Skin epidermis (tissue), 12 donors: ENCODE measurements at regions not wholly inside any gene's neighbourhood (a gene's known extent, or its start where the extent isn't known, plus 50 kb on each side); places are given as distances from the start of the nearest gene placed in this dataset.
"Not testable (repeated sequence)": the region's sequence is repeated elsewhere in the genome, so short reads cannot be mapped to it uniquely, and the experiment has no call there.

ENCODE experiments used
- H3K27ac ChIP-seq, 21 experiments: fragments of 200-600 bp; sonication (generic) in 11 of 21; one replicate each; pipeline ENCODE4 v1.5.0; 2020; ENCODE audit warnings: mild to moderate bottlenecking in 3 of 21, inconsistent platforms in 2 of 21, moderate library complexity in 2 of 21
- H3K4me3 ChIP-seq, 7 experiments: fragments of 200-600 bp; sonication (generic) in 2 of 7; one replicate each; pipeline ENCODE4 v1.5.0; 2020; ENCODE audit warnings: inconsistent platforms in 2 of 7, mild to moderate bottlenecking in 2 of 7, moderate library complexity in 1 of 7

DNA sequence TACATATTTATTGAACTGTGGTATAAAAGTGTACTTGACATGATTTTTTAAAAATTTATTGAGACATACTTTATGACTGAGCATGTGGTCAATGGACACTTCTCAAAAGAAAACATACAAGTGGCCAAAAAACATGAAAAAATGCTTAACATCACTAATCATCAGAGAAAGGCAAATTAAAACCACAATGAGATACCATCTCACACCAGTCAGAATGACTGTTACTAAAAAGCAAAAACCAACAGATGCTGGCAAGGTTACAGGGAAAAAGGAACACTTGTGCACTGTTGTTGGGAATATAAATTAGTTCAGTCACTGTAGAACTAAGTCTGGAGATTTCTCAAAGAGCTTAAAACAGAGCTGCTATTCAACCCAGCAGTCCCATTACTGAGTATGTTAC lies 1177.6 kb downstream of the GALC start:
- Histone ChIP-seq H3K27ac (no peak overlapping the region), H3K4me3 (no peak overlapping the region)

DNA sequence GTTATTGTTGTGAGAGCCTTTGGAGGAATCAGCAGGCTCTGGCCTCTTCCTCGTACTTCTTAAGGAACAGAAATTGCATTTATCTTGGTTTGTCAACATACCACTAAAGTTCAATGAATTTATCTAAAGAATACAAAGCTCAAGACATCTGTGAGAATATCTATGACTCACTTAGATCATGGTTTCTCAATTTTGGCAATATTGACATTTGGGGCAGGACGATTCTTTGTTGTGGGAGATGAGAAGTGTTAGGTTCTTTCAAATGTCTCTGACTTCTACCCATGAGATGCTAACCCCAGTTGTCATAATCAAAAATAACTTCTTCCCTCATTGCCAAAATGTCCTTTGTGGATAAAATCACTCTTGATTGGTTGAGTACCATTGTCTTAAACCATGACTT lies 1190.3 kb downstream of the GALC start:
- Histone ChIP-seq H3K4me3 (no peak overlapping the region), H3K27ac (no peak overlapping the region)

DNA sequence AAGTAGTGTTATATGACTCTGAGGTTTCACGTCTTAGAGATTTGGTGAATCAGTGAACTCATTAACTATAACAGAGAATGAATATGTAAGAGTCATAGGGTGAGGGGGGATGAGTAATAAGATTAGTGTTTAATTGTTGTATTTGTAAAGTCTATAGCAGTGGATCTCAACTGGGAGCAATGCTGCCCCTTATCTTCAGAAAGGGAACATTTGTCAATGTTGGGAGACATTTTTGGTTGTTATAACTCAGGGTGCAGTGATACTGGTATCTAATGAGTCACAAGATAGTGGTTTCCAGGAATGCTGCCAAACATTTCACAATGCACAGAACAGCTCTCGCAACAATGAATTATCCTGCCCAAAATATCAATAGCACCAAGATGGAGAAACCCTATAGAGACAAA lies 1193.7 kb downstream of the GALC start:
- H3K4me3 ChIP-seq: no peak overlapping the region
- no peak overlapping the region for H3K27ac ChIP-seq

DNA sequence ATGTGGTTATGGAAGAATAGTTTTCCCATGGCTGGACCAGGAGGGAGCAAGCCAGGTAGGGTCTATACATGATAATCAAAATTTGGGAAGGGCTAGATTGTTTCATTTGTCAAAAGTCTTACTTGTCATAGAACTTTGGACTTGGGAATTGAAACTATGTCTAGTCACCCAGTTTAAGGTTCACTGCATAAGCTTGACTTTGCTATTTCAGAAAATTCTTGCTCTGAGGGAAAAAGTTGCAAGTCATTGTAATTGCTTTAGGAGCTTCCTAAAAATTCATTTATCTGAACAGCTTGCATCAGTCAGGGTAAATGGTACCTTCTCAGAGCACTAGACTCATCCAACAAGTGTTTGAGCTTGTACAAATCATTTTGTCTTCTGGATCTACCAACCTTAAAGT lies 1194.7 kb downstream of the GALC start:
- Histone ChIP-seq H3K4me3 (no peak overlapping the region), H3K27ac (no peak overlapping the region)

DNA sequence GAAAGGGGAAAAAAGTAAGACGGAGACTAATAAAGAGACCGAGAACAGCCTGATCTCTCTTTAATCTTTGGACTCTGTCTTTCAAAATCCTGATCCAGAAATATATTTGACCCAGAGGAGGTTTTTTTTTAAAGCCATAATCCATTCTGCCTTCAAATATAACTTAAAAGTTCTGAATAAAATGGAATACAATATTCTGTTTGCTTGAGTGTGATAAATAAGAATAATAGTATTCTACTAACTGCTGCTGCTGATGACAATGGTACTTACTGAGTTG lies 1196.0 kb downstream of the GALC start:
- Histone ChIP-seq H3K27ac (no peak overlapping the region), H3K4me3 (no peak overlapping the region)

DNA sequence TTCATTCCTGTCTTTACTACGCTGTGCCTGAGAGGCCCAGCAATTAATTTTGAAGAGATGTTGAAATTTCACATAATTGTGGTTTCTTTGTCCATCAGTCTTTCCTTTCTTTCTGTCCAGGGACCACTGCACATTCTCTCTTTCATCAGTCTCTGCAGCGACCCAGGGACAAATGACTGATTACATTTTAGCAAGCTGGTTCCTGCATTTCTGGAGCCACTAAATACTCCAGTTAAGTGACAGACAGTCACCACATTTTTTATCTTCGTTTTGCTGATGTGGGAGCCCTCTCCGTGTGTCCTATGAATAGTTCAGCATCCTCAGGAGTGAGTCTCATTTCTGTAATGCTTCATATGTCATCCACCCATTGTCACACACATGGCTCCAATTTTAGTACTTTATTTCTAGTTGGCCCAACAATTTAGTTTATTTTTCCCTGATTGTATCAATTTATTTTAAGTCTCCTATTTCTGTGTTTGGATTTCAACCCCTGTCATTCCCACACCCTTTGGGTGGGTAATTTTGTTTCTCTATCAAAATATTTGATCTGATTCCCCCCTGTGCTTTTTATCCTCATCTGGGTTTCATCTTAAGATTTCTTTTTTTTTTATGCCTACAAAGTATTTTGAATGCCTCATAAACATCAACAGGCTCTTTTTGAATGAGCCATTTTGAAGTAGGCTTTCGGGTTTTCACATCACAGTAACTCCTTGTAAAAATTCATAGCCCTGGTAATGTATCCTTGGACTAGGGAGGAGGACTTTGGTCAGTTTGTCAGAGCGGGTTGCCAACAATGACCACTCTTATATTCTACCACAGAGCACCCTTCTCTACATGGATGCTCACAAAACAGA lies 1196.5 kb downstream of the GALC start:
- no peak overlapping the region for H3K4me3 ChIP-seq
- H3K27ac ChIP-seq: no peak overlapping the region

DNA sequence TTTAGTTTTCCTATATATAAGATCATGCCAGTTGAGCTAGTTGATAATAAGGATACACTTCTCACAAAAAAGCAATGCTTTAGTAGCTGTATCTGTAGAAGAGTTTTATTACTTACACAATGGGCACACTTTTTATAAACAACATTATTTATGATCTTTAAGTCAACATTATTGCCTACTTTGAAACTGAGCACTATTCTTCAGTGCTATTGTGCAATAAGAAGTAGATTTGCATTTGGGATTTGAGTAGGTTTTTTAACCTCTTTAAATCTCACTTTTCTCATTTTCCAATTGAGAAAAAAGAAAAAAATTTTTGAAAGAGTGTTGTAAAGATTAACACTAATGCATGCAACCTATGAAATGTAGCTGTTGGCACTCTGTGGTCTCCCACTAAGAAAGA lies 1198.3 kb downstream of the GALC start:
- Histone ChIP-seq H3K4me3 (no peak overlapping the region), H3K27ac (no peak overlapping the region)

DNA sequence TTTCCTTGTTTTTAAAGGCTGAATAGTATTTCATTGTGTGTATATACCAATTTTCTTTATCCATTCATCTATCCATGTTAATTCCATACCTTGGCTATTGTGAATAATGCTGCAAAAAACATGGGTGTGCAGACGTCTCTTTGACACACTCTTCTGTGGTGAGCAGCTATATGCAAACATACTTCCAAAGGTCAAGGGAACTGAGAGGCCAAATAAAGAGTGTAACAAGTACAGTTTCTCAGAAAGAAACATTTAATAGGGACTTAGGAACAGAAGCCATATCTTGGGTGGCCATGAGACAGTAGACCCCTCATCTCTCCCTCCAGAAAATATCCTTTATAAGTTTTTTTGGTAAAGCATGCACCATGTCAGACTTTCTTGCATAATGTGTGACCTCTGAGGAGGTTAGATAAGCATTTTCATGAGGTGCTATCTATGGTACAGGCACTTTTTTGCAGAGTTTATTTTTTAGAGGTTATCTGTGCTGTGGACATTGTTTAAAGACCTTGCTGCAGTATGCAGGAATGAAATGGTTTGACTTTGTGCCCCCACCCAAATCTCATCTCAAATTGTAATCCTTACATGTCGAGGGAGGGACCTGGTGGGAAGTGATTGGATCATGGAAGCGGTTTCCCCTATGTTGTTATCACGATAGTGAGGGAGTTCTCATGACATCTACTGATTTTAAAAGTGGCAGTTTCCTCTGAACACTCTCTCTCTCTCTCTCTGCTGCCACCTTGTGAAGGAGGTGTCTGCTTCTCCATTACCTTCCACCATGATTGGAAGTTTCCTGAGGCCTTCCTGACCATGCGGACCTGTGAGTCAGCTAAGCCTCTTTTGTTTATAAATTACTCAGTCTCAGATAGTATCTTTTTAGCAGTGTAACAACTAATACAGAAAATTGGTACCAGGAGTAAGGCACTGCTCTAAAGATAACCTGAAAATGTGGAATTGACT lies 1202.3 kb downstream of the GALC start:
- no peak overlapping the region for H3K4me3 ChIP-seq
- no peak overlapping the region for H3K27ac ChIP-seq

DNA sequence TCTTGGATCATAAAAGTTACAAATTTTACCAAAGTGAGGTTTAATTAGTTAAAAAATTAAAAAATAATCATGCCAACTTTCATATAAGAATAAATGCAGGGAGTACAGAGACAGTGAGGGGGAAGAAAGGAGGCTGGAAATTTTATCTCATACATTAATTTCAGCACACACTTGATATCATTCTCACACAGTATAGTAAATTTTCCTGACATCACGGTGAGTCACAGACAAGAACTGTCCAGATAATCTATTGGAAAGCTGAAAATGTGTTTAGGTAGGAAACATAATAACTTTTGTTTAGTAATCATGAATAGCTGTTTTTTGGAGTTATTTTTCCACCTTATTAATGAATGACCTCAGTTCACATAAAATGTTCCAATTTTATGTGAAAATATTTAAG lies 1204.8 kb downstream of the GALC start:
- Histone ChIP-seq H3K27ac (no peak overlapping the region), H3K4me3 (no peak overlapping the region)

DNA sequence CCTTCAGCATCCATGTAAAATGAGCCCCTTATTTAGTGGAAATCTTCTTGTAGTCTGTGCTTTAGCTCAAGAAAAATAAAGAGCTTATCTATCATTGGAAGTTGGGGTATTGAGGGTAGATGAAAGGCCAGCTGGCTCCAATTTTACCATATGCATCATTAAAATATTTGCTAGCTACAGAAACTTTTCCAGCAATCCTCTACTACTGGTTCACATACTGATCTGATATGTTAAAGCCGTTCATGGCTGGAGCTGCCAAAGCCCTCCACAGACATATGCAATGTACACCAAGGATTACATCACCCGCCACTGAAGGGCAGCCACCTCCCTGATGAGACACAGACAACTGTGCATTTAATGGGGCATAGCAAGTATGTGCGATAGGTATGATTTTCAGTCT lies 1205.3 kb downstream of the GALC start:
- Histone ChIP-seq H3K27ac (no peak overlapping the region), H3K4me3 (no peak overlapping the region)

DNA sequence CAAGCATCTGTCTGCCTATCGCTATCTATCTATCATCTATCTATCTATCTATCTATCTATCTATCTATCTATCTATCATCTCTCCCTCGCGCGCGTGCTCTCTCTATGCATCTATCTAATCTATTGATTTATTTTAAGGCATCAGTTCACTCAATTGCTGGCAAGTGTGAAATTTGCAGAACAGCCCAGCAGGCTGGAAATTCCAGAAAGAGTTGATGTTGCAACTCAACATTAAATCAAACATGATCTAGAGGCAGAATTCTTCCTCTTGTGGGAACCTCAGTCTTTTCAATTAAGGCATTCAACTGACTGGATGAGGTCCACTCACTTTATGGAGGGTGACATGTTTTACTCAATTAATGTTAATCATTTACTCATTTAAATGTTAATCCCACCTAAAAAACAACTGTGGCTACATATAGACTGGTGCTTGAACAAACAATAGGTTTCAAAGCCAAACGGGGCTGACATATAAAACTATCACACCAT lies 1210.8 kb downstream of the GALC start:
- H3K27ac ChIP-seq: no peak overlapping the region
- H3K4me3 ChIP-seq: no peak overlapping the region

DNA sequence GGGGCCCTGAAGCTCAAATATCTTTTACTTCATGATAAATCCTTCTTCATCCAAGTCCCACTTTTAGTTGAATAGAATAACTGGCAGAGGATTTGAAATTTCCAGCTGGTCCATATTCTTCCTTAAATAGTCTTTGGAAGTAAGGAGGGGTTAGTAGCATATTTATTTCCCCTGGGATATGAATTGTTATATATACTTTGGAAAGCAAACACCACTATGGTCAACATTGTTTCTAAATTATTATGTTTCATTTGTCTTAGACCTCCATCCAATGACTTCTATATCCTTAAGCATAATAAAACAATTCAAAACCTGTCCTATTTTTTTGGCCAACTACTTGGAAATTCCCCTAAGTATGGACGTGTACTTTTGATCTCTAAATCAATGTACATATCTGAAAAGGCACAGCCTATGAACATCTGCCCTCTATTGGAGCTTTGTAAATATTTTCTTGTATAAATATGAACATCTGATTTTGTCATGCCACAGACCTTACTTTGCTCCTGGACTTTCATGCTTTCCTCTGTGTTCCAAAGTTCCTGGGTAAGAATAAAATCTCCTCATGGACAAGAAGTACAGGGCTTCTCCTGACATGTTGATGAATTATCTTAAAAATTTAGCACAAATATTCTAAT lies 1212.0 kb downstream of the GALC start:
- Histone ChIP-seq H3K27ac (no peak overlapping the region), H3K4me3 (no peak overlapping the region)

DNA sequence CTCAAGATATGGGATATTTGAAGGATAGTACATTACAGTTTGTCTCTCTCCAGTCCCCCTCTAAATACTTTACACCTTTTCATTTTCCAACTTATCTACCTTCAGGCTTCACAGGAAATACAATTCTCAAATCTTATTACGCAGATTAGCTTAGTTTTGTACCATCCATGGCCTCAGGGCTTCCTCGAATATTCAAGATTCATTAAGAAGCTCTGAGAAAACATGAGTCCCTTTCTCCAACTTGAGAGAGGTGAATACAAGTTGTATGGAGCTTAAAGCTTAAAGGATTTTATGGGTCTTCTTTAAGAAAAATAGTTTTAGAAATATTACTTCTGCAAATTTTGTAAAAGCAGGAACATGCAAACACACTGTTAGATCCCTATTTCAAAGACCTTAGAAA lies 1212.5 kb downstream of the GALC start:
- H3K27ac ChIP-seq: no peak overlapping the region
- H3K4me3 ChIP-seq: no peak overlapping the region

DNA sequence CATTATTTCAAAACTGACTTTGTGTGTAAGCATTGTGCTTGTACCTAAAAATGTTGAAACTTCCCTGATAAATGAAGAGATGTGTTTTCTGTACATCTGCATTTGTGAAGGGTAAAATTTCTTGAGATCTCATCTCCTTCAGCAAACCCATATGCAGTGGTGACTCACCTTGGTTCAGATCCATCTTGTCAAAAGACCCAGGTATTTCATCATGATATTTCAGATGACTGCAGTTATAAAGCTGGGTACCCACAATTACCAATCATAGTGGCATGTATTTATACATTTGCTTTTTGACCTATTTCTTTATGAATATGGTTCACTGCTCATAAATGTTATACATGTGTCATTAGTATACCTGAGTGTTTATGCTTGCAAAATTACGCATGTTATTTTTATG lies 1213.6 kb downstream of the GALC start:
- Histone ChIP-seq H3K4me3 (no peak overlapping the region), H3K27ac (no peak overlapping the region)

DNA sequence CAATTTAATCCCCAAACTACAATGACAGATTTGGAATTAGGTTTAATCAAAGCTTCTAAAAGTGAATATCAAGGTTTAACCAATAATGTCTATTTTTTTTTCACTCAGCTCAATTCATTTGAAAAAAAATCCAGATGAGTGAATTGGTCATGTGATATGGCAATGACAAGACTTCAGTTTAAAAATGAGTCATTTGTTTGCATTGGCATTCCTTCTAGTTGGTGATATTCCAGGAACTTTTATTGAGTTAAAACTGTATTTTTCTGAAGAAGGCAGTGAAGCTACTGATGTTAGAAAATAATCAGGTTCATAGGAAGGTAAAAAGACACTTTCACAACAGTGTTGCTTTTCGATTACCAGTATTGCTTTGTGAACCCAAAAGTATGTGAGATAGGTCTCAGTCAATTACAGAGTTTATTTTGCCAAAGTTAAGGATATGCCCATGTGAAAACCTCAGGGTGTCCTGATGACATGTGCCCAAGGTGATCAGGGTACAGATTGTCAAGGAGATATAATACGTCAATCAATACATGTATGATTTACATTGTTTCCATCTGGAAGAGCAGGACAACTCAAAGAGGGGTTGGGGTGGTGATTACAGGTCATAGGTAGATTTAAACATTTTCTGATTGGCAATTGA lies 1214.9 kb downstream of the GALC start:
- Histone ChIP-seq H3K27ac (no peak overlapping the region), H3K4me3 (no peak overlapping the region)

DNA sequence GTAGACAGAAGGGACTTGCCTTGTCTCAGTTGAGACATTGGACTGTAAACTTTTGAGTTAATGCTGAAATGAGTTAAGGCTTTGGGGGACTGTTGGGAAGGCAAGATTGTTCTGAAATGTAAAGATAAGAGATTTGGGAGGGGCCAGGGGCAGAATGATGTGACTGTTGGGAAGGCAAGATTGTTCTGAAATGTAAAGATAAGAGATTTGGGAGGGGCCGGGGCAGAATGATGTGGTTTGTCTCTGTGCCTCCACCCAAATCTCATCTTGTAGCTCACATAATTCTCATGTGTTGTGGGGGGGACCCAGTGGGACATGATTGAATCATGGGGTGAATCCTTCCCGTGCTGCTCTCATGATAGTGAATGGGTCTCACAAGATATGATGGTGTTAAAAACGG lies 1217.1 kb downstream of the GALC start:
- H3K27ac ChIP-seq, H3K4me3 ChIP-seq: not testable (repeated sequence)

DNA sequence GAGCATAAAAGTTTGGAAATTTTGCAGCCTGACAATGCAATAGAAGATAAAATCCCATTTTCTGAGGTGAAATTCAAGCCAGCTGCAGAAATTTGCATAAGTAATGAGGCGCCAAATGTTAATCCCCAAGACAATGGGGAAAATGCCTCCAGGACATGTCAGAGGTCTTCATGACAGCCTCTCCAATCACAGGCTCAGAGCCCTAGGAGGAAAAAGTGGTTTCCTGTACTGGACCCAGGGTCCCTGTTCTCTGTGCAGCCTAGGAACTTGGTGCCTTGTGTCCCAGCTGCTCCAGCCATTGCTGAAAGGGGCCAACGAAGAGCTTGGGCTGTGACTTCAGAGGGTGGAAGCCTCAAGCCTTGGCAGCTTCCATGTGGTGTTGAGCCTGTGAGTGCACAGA lies 1218.1 kb downstream of the GALC start:
- no peak overlapping the region for H3K4me3 ChIP-seq

DNA sequence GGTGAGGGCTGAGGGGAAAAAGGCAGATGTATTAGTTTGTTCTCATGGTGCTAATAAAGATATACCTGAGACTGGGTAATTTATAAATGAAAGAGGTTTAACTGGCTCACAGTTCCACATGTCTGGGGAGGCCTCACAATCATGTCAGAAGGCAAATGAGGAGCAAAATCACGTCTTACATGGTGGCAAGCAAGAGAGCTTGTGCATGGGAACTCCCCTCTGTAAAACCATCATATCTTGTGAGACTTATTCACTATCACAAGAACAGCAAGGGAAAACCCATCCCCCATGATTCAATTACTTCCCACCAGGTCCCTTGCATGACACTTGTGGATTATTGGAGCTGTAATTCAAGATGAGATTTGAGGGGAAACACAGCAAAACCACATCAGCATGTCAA lies 1220.9 kb downstream of the GALC start:
- Histone ChIP-seq H3K27ac (no peak overlapping the region), H3K4me3 (no peak overlapping the region)

More for the DNA sequence above, 1218.1 kb downstream of the GALC start:
- no peak overlapping the region for H3K27ac ChIP-seq

DNA sequence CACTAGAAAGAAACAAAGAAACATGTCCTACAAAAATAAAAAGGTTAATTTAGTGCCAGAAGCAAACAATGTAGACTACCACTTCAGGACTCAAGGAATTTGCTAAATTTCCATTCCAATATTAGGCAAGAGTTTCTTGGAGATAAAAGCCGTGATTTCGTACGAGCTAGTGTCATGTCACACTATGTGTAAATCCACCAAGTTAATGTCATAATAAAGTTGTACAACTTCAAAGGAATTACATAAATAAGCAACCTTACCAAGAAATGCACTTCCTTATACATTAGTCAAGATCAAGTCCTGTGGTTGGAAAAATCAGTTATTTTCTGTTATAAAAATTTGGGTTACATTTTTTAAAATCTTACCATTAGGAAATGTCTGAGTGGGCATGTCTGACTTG lies 1222.8 kb downstream of the GALC start:
- no peak overlapping the region for H3K4me3 ChIP-seq
- no peak overlapping the region for H3K27ac ChIP-seq

DNA sequence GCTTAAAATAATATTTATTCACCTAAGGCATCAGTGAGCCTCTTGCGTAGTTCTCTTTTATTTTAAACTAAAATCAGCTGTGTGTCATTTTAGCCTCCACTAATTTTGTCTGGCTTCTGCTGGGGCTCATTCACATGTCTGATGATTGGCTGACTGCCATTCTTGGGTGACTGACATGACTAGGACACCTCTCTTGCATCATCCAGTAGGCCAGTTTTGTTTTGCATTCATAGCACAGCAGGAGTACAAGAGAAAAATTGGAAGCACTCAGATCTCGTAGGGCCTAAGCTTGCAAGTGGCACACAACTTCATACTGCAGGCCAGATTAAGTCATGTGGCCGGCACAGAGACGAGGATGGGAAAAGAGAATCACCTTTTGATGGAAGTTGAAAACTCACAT lies 1226.5 kb downstream of the GALC start:
- H3K4me3 ChIP-seq: no peak overlapping the region
- H3K27ac ChIP-seq: no peak overlapping the region
